SK-N-SH (cell line): ENCODE measurements at regions not wholly inside any gene's neighbourhood (a gene's known extent, or its start where the extent isn't known, plus 50 kb on each side); places are given as distances from the start of the nearest gene placed in this dataset.

Source experiments
- CTCF ChIA-PET: fragments of 300-600, 350-600 bp; formaldehyde crosslinking; extraction: SDS; loops from one replicate; lab custom pipeline; 2021; lab: Yijun Ruan, JAX
- POLR2A ChIA-PET: fragments of 350-600 bp; sonication (Branson Sonifier 250); formaldehyde crosslinking; extraction: SDS; loops from one replicate; lab custom pipeline; 2020; ENCODE audit warnings: antibody characterized with exemption, inconsistent platforms; lab: Yijun Ruan, JAX
- DNase-seq: peaks from one replicate; pipeline ENCODE4 v3.0.0; 2012
- H2AFZ ChIP-seq: fragments of 200-600 bp; sonication (generic); 2 replicates; pipeline ENCODE4 v1.8.1; 2016; ENCODE audit warnings: antibody characterized with exemption, mild to moderate bottlenecking, low read depth
- H3F3A ChIP-seq: fragments of 200-600 bp; sonication (generic); replicated peaks from 2 replicates; pipeline ENCODE3; 2016; ENCODE audit warnings: antibody characterized with exemption, mild to moderate bottlenecking; ENCODE audit not compliant: insufficient read depth
- H3K27ac ChIP-seq, 2 experiments: fragments of 200-500 bp in 1 of 2; fragments of 200-600 bp in 1 of 2; sonication (Bioruptor generic) in 1 of 2; sonication (generic), shearing (Covaris generic) in 1 of 2; 2 replicates each; pipeline versions ENCODE4 v1.5.1 to v1.6.1; 2014 to 2016; ENCODE audit warnings: low read depth in 2 of 2, inconsistent platforms in 1 of 2, low read length in 1 of 2, mild to moderate bottlenecking in 1 of 2, mixed read lengths in 1 of 2
- H3K27me3 ChIP-seq: fragments of 200-600 bp; sonication (generic), shearing (Covaris generic); 2 replicates; pipeline ENCODE4 v1.6.1; 2016; ENCODE audit warnings: mixed run types; ENCODE audit not compliant: insufficient read depth
- H3K36me3 ChIP-seq, 2 experiments: fragments of 200-500 bp in 1 of 2; fragments of 200-600 bp in 1 of 2; sonication (Bioruptor generic) in 1 of 2; sonication (generic) in 1 of 2; replicated peaks in 1 of 2; 2 replicates each; pipeline versions ENCODE3 to v1.5.1; 2014 to 2016; ENCODE audit warnings: low read length in 1 of 2, mild to moderate bottlenecking in 1 of 2; ENCODE audit not compliant: insufficient read depth in 2 of 2, control insufficient read depth in 1 of 2
- H3K4me1 ChIP-seq, 2 experiments: fragments of 200-500 bp in 1 of 2; fragments of 200-600 bp in 1 of 2; sonication (Bioruptor generic) in 1 of 2; sonication (generic), shearing (Covaris generic) in 1 of 2; 2 replicates each; pipeline versions ENCODE4 v1.5.1 to v1.6.1; 2014 to 2016; ENCODE audit warnings: low read depth in 1 of 2, low read length in 1 of 2, mixed run types in 1 of 2; ENCODE audit not compliant: insufficient read depth in 2 of 2, control insufficient read depth in 1 of 2
- H3K4me2 ChIP-seq: fragments of 200-600 bp; sonication (generic), shearing (Covaris generic); 2 replicates; pipeline ENCODE4 v1.6.1; 2017; ENCODE audit warnings: mixed run types
- H3K4me3 ChIP-seq, 2 experiments: fragments of 200-500 bp in 1 of 2; fragments of 200-600 bp in 1 of 2; sonication (Bioruptor generic) in 1 of 2; sonication (generic), shearing (Covaris generic) in 1 of 2; 2 replicates each; pipeline versions ENCODE4 v1.5.1 to v1.8.1; 2014 to 2016; ENCODE audit warnings: low read depth in 2 of 2, inconsistent platforms in 1 of 2, low read length in 1 of 2, mild to moderate bottlenecking in 1 of 2, mixed read lengths in 1 of 2, moderate library complexity in 1 of 2
- H3K79me2 ChIP-seq: fragments of 200-600 bp; sonication (generic); 2 replicates; pipeline ENCODE4 v1.8.1; 2017; ENCODE audit warnings: mild to moderate bottlenecking; ENCODE audit not compliant: insufficient read depth
- H3K9ac ChIP-seq: fragments of 200-600 bp; sonication (generic); 2 replicates; pipeline ENCODE4 v1.6.1; 2017; ENCODE audit warnings: mixed run types
- H3K9me2 ChIP-seq: fragments of 200-600 bp; sonication (generic); 2 replicates; pipeline ENCODE4 v1.6.1; 2017; ENCODE audit warnings: mixed run types
- H3K9me3 ChIP-seq: fragments of 200-600 bp; sonication (generic); 2 replicates; pipeline ENCODE4 v1.6.1; 2017; ENCODE audit warnings: mixed run types, mild to moderate bottlenecking, moderate library complexity
- H4K20me1 ChIP-seq: fragments of 200-600 bp; sonication (generic); 2 replicates; pipeline ENCODE4 v1.6.1; 2017; ENCODE audit warnings: mild to moderate bottlenecking, mixed run types; ENCODE audit not compliant: insufficient read depth
- CHD2 ChIP-seq: fragments of 150-350 bp; IDR thresholded peaks from 2 replicates; pipeline ENCODE4 v1.6.1; 2018; ENCODE audit warnings: low read length; ENCODE audit not compliant: partially characterized antibody
- ELF1 ChIP-seq: IDR thresholded peaks from 2 replicates; pipeline ENCODE4 v1.4.0; 2012
- EP300 ChIP-seq, 2 experiments: IDR thresholded peaks; 2 replicates each; pipeline versions ENCODE4 v1.4.0 to v1.6.1; 2012; ENCODE audit warnings: borderline replicate concordance in 1 of 2, low read depth in 1 of 2, low read length in 1 of 2
- FOSL2 ChIP-seq: IDR thresholded peaks from 2 replicates; pipeline ENCODE4 v1.4.0; 2012; ENCODE audit warnings: low read depth, mild to moderate bottlenecking, moderate library complexity, borderline replicate concordance
- FOXJ3 ChIP-seq: sonication (generic); formaldehyde crosslinking; IDR thresholded peaks from 2 replicates; pipeline ENCODE4 v1.5.1; 2020; ENCODE audit warnings: mild to moderate bottlenecking, missing genetic modification reagents
- GABPA ChIP-seq: IDR thresholded peaks from 2 replicates; pipeline ENCODE4 v1.4.0; 2012; ENCODE audit warnings: low read depth, mild to moderate bottlenecking
- NFIC ChIP-seq: IDR thresholded peaks from 2 replicates; pipeline ENCODE4 v1.4.0; 2012; ENCODE audit warnings: borderline replicate concordance
- NRF1 ChIP-seq: IDR thresholded peaks from 2 replicates; pipeline ENCODE4 v1.6.1; 2012; ENCODE audit warnings: low read depth, mild to moderate bottlenecking, low read length
- PBX3 ChIP-seq: IDR thresholded peaks from 2 replicates; pipeline ENCODE4; 2012
- RAD21 ChIP-seq: IDR thresholded peaks from 2 replicates; pipeline ENCODE4 v1.6.1; 2012; ENCODE audit warnings: mild to moderate bottlenecking, low read length
- RXRA ChIP-seq: IDR thresholded peaks from 2 replicates; pipeline ENCODE4 v1.4.0; 2012; ENCODE audit warnings: low read depth, mild to moderate bottlenecking, borderline replicate concordance
- SIN3A ChIP-seq: IDR thresholded peaks from 2 replicates; pipeline ENCODE4 v1.6.1; 2012; ENCODE audit warnings: low read depth, mild to moderate bottlenecking, low read length, moderate library complexity, borderline replicate concordance
- SMC3 ChIP-seq: IDR thresholded peaks from 2 replicates; pipeline ENCODE4 v1.6.1; 2012; ENCODE audit warnings: low read depth, low read length, improper control_type of control experiment
- TAF1 ChIP-seq: IDR thresholded peaks from 2 replicates; pipeline ENCODE4 v1.6.1; 2012; ENCODE audit warnings: low read depth, mild to moderate bottlenecking, low read length, moderate library complexity, borderline replicate concordance
- TCF12 ChIP-seq: IDR thresholded peaks from 2 replicates; pipeline ENCODE4 v1.4.0; 2012
- TEAD4 ChIP-seq: IDR thresholded peaks from 2 replicates; pipeline ENCODE4 v1.4.0; 2012; ENCODE audit warnings: mild to moderate bottlenecking, borderline replicate concordance; ENCODE audit not compliant: insufficient read depth
- USF2 ChIP-seq: fragments of 150-350 bp; IDR thresholded peaks from 2 replicates; pipeline ENCODE4 v1.6.1; 2017; ENCODE audit warnings: antibody characterized with exemption, low read length, low read depth, borderline replicate concordance
- WGBS: methylation state at CpG from one replicate; pipeline ENCODE4 v1.1.6; 2017; ENCODE audit warnings: low lambda C conversion rate; 5-methylcytosine and 5-hydroxymethylcytosine counted together
- TF ChIP-seq, protein P1 (sequence below): IDR thresholded peaks from 2 replicates; pipeline ENCODE4 v1.4.0; 2012; ENCODE audit warnings: low read depth, borderline replicate concordance
- TF ChIP-seq, protein P2 (sequence below): IDR thresholded peaks from 2 replicates; pipeline ENCODE4 v1.4.0; 2012; ENCODE audit warnings: low read depth, borderline replicate concordance

GRCh38 chr9:82154573-82154972 lies 166.0 kb downstream of the SPATA31D1 start:
- WGBS, result 94% methylated on average over 2 of the region's 2 CpGs

DNA sequence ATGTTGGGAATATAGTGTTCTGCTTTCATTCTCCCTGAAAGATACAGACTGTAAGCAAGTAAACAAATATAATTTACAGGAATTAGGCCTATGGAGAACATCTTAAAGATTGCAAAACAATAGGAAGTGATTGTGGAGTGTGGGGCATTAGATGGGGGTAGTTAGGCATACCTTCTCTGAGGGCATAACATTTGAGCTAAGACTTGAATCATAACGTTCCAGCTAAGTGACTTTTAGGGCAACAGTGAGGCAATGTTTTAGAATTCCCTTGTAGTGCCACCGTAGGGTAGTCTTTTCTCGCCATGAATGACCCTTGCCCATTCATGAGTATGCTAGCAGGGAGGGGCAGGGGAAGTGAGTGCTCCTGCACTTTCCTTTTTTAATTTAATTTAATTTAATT lies 173.3 kb downstream of the SPATA31D1 start:
- ChIA-PET CTCF (no interaction called here), POLR2A (no interaction called here)
- H3K27me3 ChIP-seq, result no peaks in the 10 kb centered on the region
- no peak overlapping the region for H3K27ac ChIP-seq
- H3K9me2 ChIP-seq, result no peaks in the 10 kb centered on the region
- no peaks in the 10 kb centered on the region for H3F3A ChIP-seq
- no peak overlapping the region for H3K4me2 ChIP-seq
- no peaks in the 10 kb centered on the region for H3K79me2 ChIP-seq
- H3K36me3 ChIP-seq, result no peaks in the 10 kb centered on the region
- no peak for DNase-seq
- no peak overlapping the region for H3K9ac ChIP-seq
- H2AFZ ChIP-seq, result no peak overlapping the region
- H3K9me3 ChIP-seq, result no peaks in the 10 kb centered on the region
- H3K4me1 ChIP-seq, result no peaks in the 10 kb centered on the region
- no peak overlapping the region for H3K4me3 ChIP-seq
- WGBS, result 73% methylated on average over 3 of the region's 3 CpGs
- no peaks in the 10 kb centered on the region for H4K20me1 ChIP-seq
- TF ChIP-seq, protein P1, sequence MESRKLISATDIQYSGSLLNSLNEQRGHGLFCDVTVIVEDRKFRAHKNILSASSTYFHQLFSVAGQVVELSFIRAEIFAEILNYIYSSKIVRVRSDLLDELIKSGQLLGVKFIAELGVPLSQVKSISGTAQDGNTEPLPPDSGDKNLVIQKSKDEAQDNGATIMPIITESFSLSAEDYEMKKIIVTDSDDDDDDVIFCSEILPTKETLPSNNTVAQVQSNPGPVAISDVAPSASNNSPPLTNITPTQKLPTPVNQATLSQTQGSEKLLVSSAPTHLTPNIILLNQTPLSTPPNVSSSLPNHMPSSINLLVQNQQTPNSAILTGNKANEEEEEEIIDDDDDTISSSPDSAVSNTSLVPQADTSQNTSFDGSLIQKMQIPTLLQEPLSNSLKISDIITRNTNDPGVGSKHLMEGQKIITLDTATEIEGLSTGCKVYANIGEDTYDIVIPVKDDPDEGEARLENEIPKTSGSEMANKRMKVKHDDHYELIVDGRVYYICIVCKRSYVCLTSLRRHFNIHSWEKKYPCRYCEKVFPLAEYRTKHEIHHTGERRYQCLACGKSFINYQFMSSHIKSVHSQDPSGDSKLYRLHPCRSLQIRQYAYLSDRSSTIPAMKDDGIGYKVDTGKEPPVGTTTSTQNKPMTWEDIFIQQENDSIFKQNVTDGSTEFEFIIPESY, result no peak
- TF ChIP-seq TCF12, result no peak
- TF ChIP-seq, protein P2, sequence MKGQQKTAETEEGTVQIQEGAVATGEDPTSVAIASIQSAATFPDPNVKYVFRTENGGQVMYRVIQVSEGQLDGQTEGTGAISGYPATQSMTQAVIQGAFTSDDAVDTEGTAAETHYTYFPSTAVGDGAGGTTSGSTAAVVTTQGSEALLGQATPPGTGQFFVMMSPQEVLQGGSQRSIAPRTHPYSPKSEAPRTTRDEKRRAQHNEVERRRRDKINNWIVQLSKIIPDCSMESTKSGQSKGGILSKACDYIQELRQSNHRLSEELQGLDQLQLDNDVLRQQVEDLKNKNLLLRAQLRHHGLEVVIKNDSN, result no peak
- no peak for TF ChIP-seq NFIC
- TF ChIP-seq NRF1, result no peak
- no peak for TF ChIP-seq RAD21
- no peak for TF ChIP-seq USF2
- TF ChIP-seq SIN3A, result no peak
- TF ChIP-seq FOSL2, result no peak
- TF ChIP-seq FOXJ3 (CRISPR knock-in tag), result no peak
- no peak for TF ChIP-seq EP300 (IDR thresholded peaks at IDR 0.05; ENCODE audit: borderline replicate concordance in 1 of 2, low read depth in 1 of 2, low read length in 1 of 2)
- TF ChIP-seq PBX3, result no peak
- no peak for TF ChIP-seq CHD2
- TF ChIP-seq TEAD4, result no peak

More at GRCh38 chr9:82154573-82154972, 166.0 kb downstream of the SPATA31D1 start:
- no peaks in the 10 kb centered on the region for H4K20me1 ChIP-seq
- H3K36me3 ChIP-seq, result no peaks in the 10 kb centered on the region
- POLR2A ChIA-PET, result no interaction called here
- no peaks in the 10 kb centered on the region for H3K79me2 ChIP-seq
- H3K4me2 ChIP-seq, result no peak overlapping the region
- H3K9me2 ChIP-seq, result no peaks in the 10 kb centered on the region
- peaks cover 6% of the 10 kb centered on the region for H3F3A ChIP-seq
- no peaks in the 10 kb centered on the region for H3K27me3 ChIP-seq
- H3K4me1 ChIP-seq, result peaks cover 9 to 13% of the 10 kb centered on the region in 2 experiments
- TF ChIP-seq NFIC (no peak), USF2 (no peak), GABPA (no peak), PBX3 (no peak), NRF1 (no peak), TAF1 (no peak), RXRA (no peak), ELF1 (no peak), SMC3 (no peak)
- TF ChIP-seq, all 33 proteins: peak for 0
- no peak overlapping the region for H2AFZ ChIP-seq
- H3K9me3 ChIP-seq, result no peaks in the 10 kb centered on the region
- no peak overlapping the region for H3K9ac ChIP-seq
- H3K4me3 ChIP-seq, result no peak overlapping the region
- no peak overlapping the region for H3K27ac ChIP-seq
- DNase-seq, result no peak
- CTCF ChIA-PET, result no interaction called here
